Keratinocyte (primary cell): ENCODE measurements at regions not wholly inside any gene's neighbourhood (a gene's known extent, or its start where the extent isn't known, plus 50 kb on each side); places are given as distances from the start of the nearest gene placed in this dataset.

Experiments
- DNase-seq: peaks from one replicate; pipeline ENCODE4 v3.0.0-alpha.2; 2011; ENCODE audit warnings: low read depth, missing footprints, low spot score
- FAIRE-seq: peaks from 2 replicates; lab custom pipeline; 2011; peaks lifted over from hg19 to GRCh38; lab: Jason Lieb, UNC
- H2AFZ ChIP-seq: 2 replicates; pipeline ENCODE4 v1.6.0; 2012; ENCODE audit warnings: low read length, control low read depth, inconsistent platforms; ENCODE audit not compliant: control insufficient read depth
- H3K27ac ChIP-seq: 2 replicates; pipeline ENCODE4 v1.5.1; 2011; ENCODE audit warnings: low read length; ENCODE audit not compliant: control insufficient read depth, insufficient read depth
- H3K27me3 ChIP-seq: 3 replicates; pipeline ENCODE4 v1.6.0; 2011; ENCODE audit warnings: low read length; ENCODE audit not compliant: control insufficient read depth, insufficient read depth; ENCODE audit errors: extremely low read depth
- H3K36me3 ChIP-seq, 2 experiments: 2 replicates in 1 of 2; 3 replicates in 1 of 2; pipeline ENCODE4 v1.5.1; 2011; ENCODE audit warnings: low read length in 2 of 2, mild to moderate bottlenecking in 1 of 2; ENCODE audit not compliant: control insufficient read depth in 2 of 2, insufficient read depth in 2 of 2; ENCODE audit errors: extremely low read depth in 1 of 2
- H3K4me1 ChIP-seq: 3 replicates; pipeline ENCODE4 v1.5.1; 2011; ENCODE audit warnings: low read length; ENCODE audit not compliant: control insufficient read depth, insufficient read depth; ENCODE audit errors: extremely low read depth
- H3K4me2 ChIP-seq: 3 replicates; pipeline ENCODE4 v1.6.0; 2011; ENCODE audit warnings: low read depth, low read length; ENCODE audit not compliant: control insufficient read depth, insufficient read depth; ENCODE audit errors: extremely low read depth
- H3K4me3 ChIP-seq, 3 experiments: fragments of 200-600 bp in 1 of 3; sonication (generic) in 1 of 3; 2 replicates in 2 of 3; 3 replicates in 1 of 3; pipeline ENCODE4 v1.5.1; 2011 to 2016; ENCODE audit warnings: low read length in 3 of 3, mild to moderate bottlenecking in 3 of 3, control low read depth in 2 of 3, inconsistent platforms in 1 of 3, low read depth in 1 of 3, mixed read lengths in 1 of 3, mixed run types in 1 of 3, moderate library complexity in 1 of 3; ENCODE audit not compliant: control insufficient read depth in 2 of 3, insufficient read depth in 2 of 3; ENCODE audit errors: extremely low read depth in 1 of 3
- H3K79me2 ChIP-seq: 2 replicates; pipeline ENCODE4 v1.6.0; 2012; ENCODE audit warnings: low read length; ENCODE audit not compliant: control insufficient read depth, insufficient read depth
- H3K9ac ChIP-seq: 3 replicates; pipeline ENCODE4 v1.6.0; 2011; ENCODE audit warnings: low read length; ENCODE audit not compliant: control insufficient read depth, insufficient read depth; ENCODE audit errors: extremely low read depth
- H3K9me1 ChIP-seq: 3 replicates; pipeline ENCODE4 v1.6.0; 2011; ENCODE audit warnings: low read length; ENCODE audit not compliant: control insufficient read depth, insufficient read depth; ENCODE audit errors: extremely low read depth
- H3K9me3 ChIP-seq: 2 replicates; pipeline ENCODE4 v1.5.1; 2012; ENCODE audit warnings: low read depth, low read length; ENCODE audit not compliant: control insufficient read depth
- H4K20me1 ChIP-seq: 3 replicates; pipeline ENCODE4 v1.6.0; 2011; ENCODE audit warnings: low read length; ENCODE audit not compliant: control insufficient read depth, insufficient read depth; ENCODE audit errors: extremely low read depth
- EZH2 ChIP-seq: IDR thresholded peaks from one replicate; pipeline ENCODE4 v1.6.1; 2012; ENCODE audit warnings: inconsistent platforms, mild to moderate bottlenecking, low read length, moderate library complexity
- dilution Hi-C: fragments of 300-500 bp; cut with MboI; formaldehyde crosslinking; loops from one replicate; pipeline ENCODE4 v1.7.0; 2020; ENCODE audit warnings: low sequenced_read_pairs; ENCODE audit not compliant: extremely low pct_ligation_motif_present
- TF ChIP-seq, protein P1 (sequence below), 3 experiments: IDR thresholded peaks in 1 of 3; conservative IDR thresholded peaks in 1 of 3; optimal IDR thresholded peaks in 1 of 3; 2 replicates in 2 of 3; 3 replicates in 1 of 3; pipeline versions ENCODE3 to v1.5.1; 2011; ENCODE audit warnings: low read length in 3 of 3, mild to moderate bottlenecking in 3 of 3, moderate library complexity in 2 of 3, control low read depth in 1 of 3, inconsistent platforms in 1 of 3; ENCODE audit not compliant: insufficient read depth in 2 of 3; ENCODE audit errors: extremely low read depth in 1 of 3

DNA sequence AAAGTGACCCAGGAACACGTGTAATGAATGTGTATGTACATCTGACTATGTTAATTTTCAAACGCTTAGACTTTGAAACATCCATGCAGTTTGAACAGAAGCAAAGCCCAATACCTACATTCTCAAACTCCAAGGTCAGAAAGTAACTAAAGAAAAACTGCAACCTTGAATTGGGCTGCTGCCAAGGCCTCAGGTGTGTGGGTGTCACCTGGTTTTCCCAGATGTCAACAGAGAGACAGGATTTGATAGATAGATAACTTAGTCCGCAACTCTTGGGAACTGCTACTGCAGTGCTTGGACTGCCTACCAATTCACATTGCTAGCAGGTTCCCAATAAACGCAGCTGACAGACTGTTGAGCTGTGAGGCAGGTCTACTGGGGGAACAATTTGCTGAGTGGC, 78.7 kb upstream of the PAPOLG start:
- TF ChIP-seq, protein P1, sequence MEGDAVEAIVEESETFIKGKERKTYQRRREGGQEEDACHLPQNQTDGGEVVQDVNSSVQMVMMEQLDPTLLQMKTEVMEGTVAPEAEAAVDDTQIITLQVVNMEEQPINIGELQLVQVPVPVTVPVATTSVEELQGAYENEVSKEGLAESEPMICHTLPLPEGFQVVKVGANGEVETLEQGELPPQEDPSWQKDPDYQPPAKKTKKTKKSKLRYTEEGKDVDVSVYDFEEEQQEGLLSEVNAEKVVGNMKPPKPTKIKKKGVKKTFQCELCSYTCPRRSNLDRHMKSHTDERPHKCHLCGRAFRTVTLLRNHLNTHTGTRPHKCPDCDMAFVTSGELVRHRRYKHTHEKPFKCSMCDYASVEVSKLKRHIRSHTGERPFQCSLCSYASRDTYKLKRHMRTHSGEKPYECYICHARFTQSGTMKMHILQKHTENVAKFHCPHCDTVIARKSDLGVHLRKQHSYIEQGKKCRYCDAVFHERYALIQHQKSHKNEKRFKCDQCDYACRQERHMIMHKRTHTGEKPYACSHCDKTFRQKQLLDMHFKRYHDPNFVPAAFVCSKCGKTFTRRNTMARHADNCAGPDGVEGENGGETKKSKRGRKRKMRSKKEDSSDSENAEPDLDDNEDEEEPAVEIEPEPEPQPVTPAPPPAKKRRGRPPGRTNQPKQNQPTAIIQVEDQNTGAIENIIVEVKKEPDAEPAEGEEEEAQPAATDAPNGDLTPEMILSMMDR (optimal IDR thresholded peaks at IDR 0.05 in 1 of 3, IDR thresholded peaks at IDR 0.05 in 1 of 3, conservative IDR thresholded peaks at IDR 0.05 in 1 of 3; ENCODE audit: extremely low read depth in 1 of 3, insufficient read depth in 2 of 3, low read length in 3 of 3) = no peak
- no peak for TF ChIP-seq EZH2
- Histone ChIP-seq H3K9me1 (no peaks in the 10 kb centered on the region), H3K27me3 (peaks cover 6% of the 10 kb centered on the region), H3K27ac (no peak overlapping the region), H3K4me3 (no peak overlapping the region), H3K9me3 (no peaks in the 10 kb centered on the region), H4K20me1 (no peaks in the 10 kb centered on the region), H3K4me2 (no peak overlapping the region), H3K4me1 (no peaks in the 10 kb centered on the region), H3K79me2 (no peaks in the 10 kb centered on the region), H3K36me3 (no peaks in the 10 kb centered on the region), H3K9ac (no peak overlapping the region), H2AFZ (no peak overlapping the region)
- dilution Hi-C loops = no loop called here
- no peak for DNase-seq
- no peak for FAIRE-seq

DNA sequence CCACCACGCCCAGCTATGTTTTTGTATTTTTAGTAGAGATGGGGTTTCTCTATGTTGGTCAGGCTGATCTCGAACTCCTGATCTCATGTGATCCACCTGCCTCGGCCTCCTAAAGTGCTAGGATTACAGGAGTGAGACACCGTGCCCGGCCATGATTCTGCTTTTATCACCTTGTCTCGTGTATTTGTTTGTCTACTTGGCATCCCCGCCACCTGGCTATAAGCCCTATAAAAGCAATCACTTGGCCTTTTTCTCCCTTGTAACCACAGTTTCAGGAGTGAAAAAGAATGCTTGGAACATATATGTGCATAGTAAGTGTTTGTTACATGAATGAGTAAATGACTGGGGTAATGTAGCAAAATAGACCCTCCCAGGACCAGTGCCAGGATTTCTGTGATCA, 77.5 kb upstream of the PAPOLG start:
- FAIRE-seq (no peak), DNase-seq (no peak)
- Histone ChIP-seq H3K36me3 (no peaks in the 10 kb centered on the region), H3K4me1 (no peaks in the 10 kb centered on the region), H3K4me3 (no peak overlapping the region), H2AFZ (no peak overlapping the region), H3K9ac (no peak overlapping the region), H3K27ac (no peak overlapping the region), H3K79me2 (no peaks in the 10 kb centered on the region), H3K27me3 (peaks cover 6% of the 10 kb centered on the region), H3K4me2 (no peak overlapping the region), H3K9me3 (no peaks in the 10 kb centered on the region), H4K20me1 (no peaks in the 10 kb centered on the region), H3K9me1 (no peaks in the 10 kb centered on the region)
- TF ChIP-seq EZH2 = no peak
- TF ChIP-seq, protein P1 (optimal IDR thresholded peaks at IDR 0.05 in 1 of 3, IDR thresholded peaks at IDR 0.05 in 1 of 3, conservative IDR thresholded peaks at IDR 0.05 in 1 of 3; ENCODE audit: extremely low read depth in 1 of 3, insufficient read depth in 2 of 3, low read length in 3 of 3) = no peak
- dilution Hi-C loops = no loop called here
